Activated naive CD8-positive, alpha-beta T cell (primary cell): ENCODE measurements at regions not wholly inside any gene's neighbourhood (a gene's known extent, or its start where the extent isn't known, plus 50 kb on each side); places are given as distances from the start of the nearest gene placed in this dataset.
"Not testable (repeated sequence)": the region's sequence is repeated elsewhere in the genome, so short reads cannot be mapped to it uniquely, and the experiment has no call there.

Experiments
- H3K27ac Mint-ChIP-seq: one replicate; pipeline ENCODE4 v1.8.0; 2021; ENCODE audit warnings: mixed read lengths
- H3K27me3 Mint-ChIP-seq: one replicate; pipeline ENCODE4 v1.8.0; 2021; ENCODE audit warnings: mixed read lengths
- H3K36me3 Mint-ChIP-seq: one replicate; pipeline ENCODE4 v1.8.0; 2021; ENCODE audit warnings: mixed read lengths
- H3K4me1 Mint-ChIP-seq: one replicate; pipeline ENCODE4 v1.8.0; 2021; ENCODE audit warnings: low read depth, mixed read lengths
- H3K4me3 Mint-ChIP-seq: one replicate; pipeline ENCODE4 v1.8.0; 2021; ENCODE audit warnings: mild to moderate bottlenecking, mixed read lengths
- H3K9me3 Mint-ChIP-seq: one replicate; pipeline ENCODE4 v1.8.0; 2021; ENCODE audit warnings: low read depth, mixed read lengths

GRCh38 chr20:40948465-40949267 lies 80.0 kb upstream of the TOP1 start:
- H3K9me3 Mint-ChIP-seq, result no peaks in the 10 kb centered on the region
- H3K4me3 Mint-ChIP-seq, result no peak overlapping the region
- H3K27me3 Mint-ChIP-seq, result no peaks in the 10 kb centered on the region
- no peaks in the 10 kb centered on the region for H3K36me3 Mint-ChIP-seq
- H3K4me1 Mint-ChIP-seq, result no peaks in the 10 kb centered on the region
- H3K27ac Mint-ChIP-seq, result no peak overlapping the region

- Mint-ChIP-seq H3K4me3 (no peak overlapping the region), H3K4me1 (no peaks in the 10 kb centered on the region), H3K36me3 (no peaks in the 10 kb centered on the region), H3K9me3 (no peaks in the 10 kb centered on the region), H3K27me3 (no peaks in the 10 kb centered on the region), H3K27ac (no peak overlapping the region)
Observed at GRCh38 chr20:40949346-40949745, 79.3 kb upstream of the TOP1 start.

GRCh38 chr20:40952136-40952535 lies 76.5 kb upstream of the TOP1 start:
- H3K27me3 Mint-ChIP-seq, result no peaks in the 10 kb centered on the region
- H3K27ac Mint-ChIP-seq, result no peak overlapping the region
- H3K4me3 Mint-ChIP-seq, result no peak overlapping the region
- H3K9me3 Mint-ChIP-seq, result no peaks in the 10 kb centered on the region
- no peaks in the 10 kb centered on the region for H3K4me1 Mint-ChIP-seq
- H3K36me3 Mint-ChIP-seq, result no peaks in the 10 kb centered on the region

GRCh38 chr20:40953416-40953815 lies 75.2 kb upstream of the TOP1 start:
- Mint-ChIP-seq H3K27me3 (no peaks in the 10 kb centered on the region), H3K27ac (no peak overlapping the region), H3K4me1 (no peaks in the 10 kb centered on the region), H3K36me3 (no peaks in the 10 kb centered on the region), H3K4me3 (no peak overlapping the region), H3K9me3 (no peaks in the 10 kb centered on the region)

- Mint-ChIP-seq H3K27ac (no peak overlapping the region), H3K36me3 (no peaks in the 10 kb centered on the region), H3K4me1 (no peaks in the 10 kb centered on the region), H3K9me3 (no peaks in the 10 kb centered on the region), H3K27me3 (no peaks in the 10 kb centered on the region), H3K4me3 (no peak overlapping the region)
Observed at GRCh38 chr20:40953856-40954255, 74.8 kb upstream of the TOP1 start.

GRCh38 chr20:40954521-40955165 lies 74.0 kb upstream of the TOP1 start:
- H3K27ac Mint-ChIP-seq, result no peak overlapping the region
- no peaks in the 10 kb centered on the region for H3K4me1 Mint-ChIP-seq
- H3K9me3 Mint-ChIP-seq, result no peaks in the 10 kb centered on the region
- H3K27me3 Mint-ChIP-seq, result no peaks in the 10 kb centered on the region
- no peaks in the 10 kb centered on the region for H3K36me3 Mint-ChIP-seq
- H3K4me3 Mint-ChIP-seq, result no peak overlapping the region

- H3K27ac Mint-ChIP-seq, result no peak overlapping the region
- no peaks in the 10 kb centered on the region for H3K4me1 Mint-ChIP-seq
- H3K9me3 Mint-ChIP-seq, result no peaks in the 10 kb centered on the region
- H3K27me3 Mint-ChIP-seq, result no peaks in the 10 kb centered on the region
- H3K4me3 Mint-ChIP-seq, result no peak overlapping the region
- H3K36me3 Mint-ChIP-seq, result no peaks in the 10 kb centered on the region
Observed at GRCh38 chr20:40955326-40955725, 73.3 kb upstream of the TOP1 start.

- not testable (repeated sequence) for H3K27me3 Mint-ChIP-seq, H3K9me3 Mint-ChIP-seq, H3K4me1 Mint-ChIP-seq, H3K4me3 Mint-ChIP-seq, H3K36me3 Mint-ChIP-seq, H3K27ac Mint-ChIP-seq
Observed at GRCh38 chr20:40955826-40956225, 72.8 kb upstream of the TOP1 start.

- H3K27me3 Mint-ChIP-seq, result no peaks in the 10 kb centered on the region
- H3K27ac Mint-ChIP-seq, result no peak overlapping the region
- H3K36me3 Mint-ChIP-seq, result no peaks in the 10 kb centered on the region
- H3K4me3 Mint-ChIP-seq, result no peak overlapping the region
- peaks cover 5% of the 10 kb centered on the region for H3K4me1 Mint-ChIP-seq
- no peaks in the 10 kb centered on the region for H3K9me3 Mint-ChIP-seq
Observed at GRCh38 chr20:40956542-40957264, 71.9 kb upstream of the TOP1 start.

- no peak overlapping the region for H3K27ac Mint-ChIP-seq
- H3K9me3 Mint-ChIP-seq, result no peaks in the 10 kb centered on the region
- H3K27me3 Mint-ChIP-seq, result no peaks in the 10 kb centered on the region
- H3K4me3 Mint-ChIP-seq, result no peak overlapping the region
- peaks cover 11% of the 10 kb centered on the region for H3K4me1 Mint-ChIP-seq
- H3K36me3 Mint-ChIP-seq, result no peaks in the 10 kb centered on the region
Observed at GRCh38 chr20:40957265-40957760, 71.3 kb upstream of the TOP1 start.

GRCh38 chr20:40958598-40958997 lies 70.0 kb upstream of the TOP1 start:
- Mint-ChIP-seq H3K36me3 (no peaks in the 10 kb centered on the region), H3K27me3 (no peaks in the 10 kb centered on the region), H3K4me3 (no peak overlapping the region), H3K9me3 (no peaks in the 10 kb centered on the region), H3K27ac (no peak overlapping the region), H3K4me1 (peaks cover 11% of the 10 kb centered on the region)

GRCh38 chr20:40959325-40960092 lies 69.1 kb upstream of the TOP1 start:
- no peak overlapping the region for H3K27ac Mint-ChIP-seq
- no peaks in the 10 kb centered on the region for H3K9me3 Mint-ChIP-seq
- no peak overlapping the region for H3K4me3 Mint-ChIP-seq
- peaks cover 11% of the 10 kb centered on the region for H3K4me1 Mint-ChIP-seq
- no peaks in the 10 kb centered on the region for H3K27me3 Mint-ChIP-seq
- H3K36me3 Mint-ChIP-seq, result no peaks in the 10 kb centered on the region

GRCh38 chr20:40960101-40960500 lies 68.5 kb upstream of the TOP1 start:
- H3K27ac Mint-ChIP-seq, result no peak overlapping the region

GRCh38 chr20:40960521-40960956 lies 68.1 kb upstream of the TOP1 start:
- Mint-ChIP-seq H3K27me3 (no peaks in the 10 kb centered on the region), H3K36me3 (no peaks in the 10 kb centered on the region), H3K27ac (no peak overlapping the region), H3K4me3 (no peak overlapping the region), H3K9me3 (no peaks in the 10 kb centered on the region), H3K4me1 (peaks cover 11% of the 10 kb centered on the region)

More at GRCh38 chr20:40960101-40960500, 68.5 kb upstream of the TOP1 start:
- H3K4me3 Mint-ChIP-seq, result no peak overlapping the region
- no peaks in the 10 kb centered on the region for H3K36me3 Mint-ChIP-seq
- H3K9me3 Mint-ChIP-seq, result no peaks in the 10 kb centered on the region
- H3K27me3 Mint-ChIP-seq, result no peaks in the 10 kb centered on the region
- peaks cover 11% of the 10 kb centered on the region for H3K4me1 Mint-ChIP-seq
